ENCODE measurements at regions not wholly inside any gene's neighbourhood (a gene's known extent, or its start where the extent isn't known, plus 50 kb on each side); places are given as distances from the start of the nearest gene placed in this dataset.
A peak's percentile ranks its signal among the peaks of the same experiment; 100 is the strongest.
"Not testable (repeated sequence)": the region's sequence is repeated elsewhere in the genome, so short reads cannot be mapped to it uniquely, and the experiment has no call there.

DNA sequence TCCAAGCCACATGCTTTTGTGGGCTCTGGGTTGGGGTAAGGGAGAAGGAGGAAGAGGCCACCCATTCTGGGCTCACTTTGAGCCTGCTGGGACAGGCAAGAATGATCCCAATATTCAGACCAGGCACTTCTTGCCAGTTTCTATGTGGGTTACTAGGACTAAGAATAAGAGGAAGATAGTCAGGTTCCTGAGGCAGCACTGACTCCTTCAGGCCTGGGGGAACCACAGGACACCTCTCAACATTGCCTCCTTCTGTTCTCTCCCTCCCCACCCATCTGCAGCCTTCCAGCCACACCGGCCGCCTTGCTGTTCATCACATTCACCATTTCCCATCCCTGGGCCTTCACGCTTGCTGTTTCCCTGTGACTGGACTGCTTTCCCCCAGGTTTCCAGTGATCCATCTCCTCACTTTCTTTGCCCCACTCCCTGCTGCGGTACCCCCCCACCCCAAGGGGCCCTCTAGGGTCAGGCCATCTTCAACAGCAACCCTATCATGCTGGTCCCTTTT lies 69.2 kb upstream of the SIRPA start:
- DNase-seq (ENCODE audit: low spot score), result no peak

DNA sequence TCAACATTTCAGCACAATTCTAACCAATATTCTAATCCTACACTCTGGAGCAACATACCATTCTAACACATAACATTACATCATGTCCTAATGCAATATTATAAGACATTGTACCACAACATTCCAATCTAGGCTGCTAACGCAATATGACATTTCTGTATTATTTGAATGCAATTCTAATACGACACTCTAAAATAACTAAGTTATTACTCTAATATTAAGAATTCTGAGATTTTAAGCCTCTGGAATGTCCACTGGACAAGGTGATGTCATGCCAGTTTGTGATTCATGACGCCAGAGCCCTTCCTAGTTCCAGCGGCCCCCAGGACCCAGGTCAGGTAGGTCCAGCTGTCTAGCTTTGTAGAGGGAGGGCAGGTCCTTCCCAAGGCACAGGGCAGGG lies 69.7 kb upstream of the SIRPA start:
- no peak for DNase-seq (ENCODE audit: low spot score)

DNA sequence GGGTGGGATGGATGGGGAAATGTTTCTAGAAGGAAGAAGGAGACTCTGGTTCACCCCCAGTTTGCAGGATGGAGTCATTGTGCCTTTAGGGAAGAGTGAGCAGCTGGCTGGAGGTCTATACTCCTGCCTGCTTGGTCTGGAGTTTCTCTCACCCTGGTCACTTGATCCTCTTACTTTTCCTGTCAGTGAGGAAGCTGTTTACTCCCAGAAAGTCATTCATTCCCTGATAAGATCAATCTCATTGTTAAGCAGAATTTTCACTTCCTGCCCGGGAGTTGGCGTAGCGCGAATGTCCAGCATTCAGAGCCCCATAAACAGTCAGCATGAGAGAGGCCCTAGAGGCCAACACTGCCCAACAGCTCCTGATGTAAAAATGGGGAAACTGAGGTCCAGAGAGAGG lies 70.4 kb upstream of the SIRPA start:
- no peak for DNase-seq (ENCODE audit: low spot score)

DNA sequence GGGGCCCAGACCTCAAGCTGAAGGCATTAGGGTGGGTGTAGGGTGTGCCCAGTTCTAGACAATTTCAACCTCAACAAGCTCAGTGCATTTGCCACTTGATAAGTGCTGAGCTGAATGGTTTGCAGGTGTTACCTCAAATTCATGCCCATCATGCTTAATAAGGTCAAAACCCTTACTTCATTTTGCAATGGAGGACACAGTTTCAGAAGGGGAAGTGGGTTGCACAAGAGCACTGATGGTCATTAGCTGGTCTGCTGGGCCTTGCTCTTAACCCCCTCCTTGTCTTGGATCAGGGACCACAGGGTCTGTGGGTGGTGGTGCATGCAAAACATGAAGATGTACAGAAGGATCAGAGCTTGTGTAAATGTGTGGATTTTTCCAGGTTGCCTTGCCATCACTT lies 71.0 kb upstream of the SIRPA start:
- DNase-seq (ENCODE audit: low spot score), result no peak

DNA sequence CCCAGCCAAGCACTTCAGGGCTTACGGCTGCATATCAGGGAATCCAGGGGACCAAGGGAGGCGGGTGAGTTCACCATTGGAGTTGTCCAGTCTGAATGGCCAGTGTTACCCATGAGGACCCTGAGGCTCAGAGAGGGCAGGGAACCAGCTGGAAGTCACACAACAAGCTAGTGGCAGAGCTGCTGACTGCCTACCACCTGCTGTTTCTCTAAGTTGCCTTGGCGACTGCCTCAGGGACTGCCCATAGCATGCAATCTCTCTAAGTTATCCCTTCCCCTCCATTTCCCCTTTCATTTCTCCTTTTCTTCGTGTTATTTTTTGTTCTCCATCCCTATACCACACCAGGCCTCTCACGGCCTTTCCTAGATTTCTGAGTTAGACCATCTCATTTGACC lies 71.8 kb upstream of the SIRPA start:
- no peak for DNase-seq (ENCODE audit: low spot score)

DNA sequence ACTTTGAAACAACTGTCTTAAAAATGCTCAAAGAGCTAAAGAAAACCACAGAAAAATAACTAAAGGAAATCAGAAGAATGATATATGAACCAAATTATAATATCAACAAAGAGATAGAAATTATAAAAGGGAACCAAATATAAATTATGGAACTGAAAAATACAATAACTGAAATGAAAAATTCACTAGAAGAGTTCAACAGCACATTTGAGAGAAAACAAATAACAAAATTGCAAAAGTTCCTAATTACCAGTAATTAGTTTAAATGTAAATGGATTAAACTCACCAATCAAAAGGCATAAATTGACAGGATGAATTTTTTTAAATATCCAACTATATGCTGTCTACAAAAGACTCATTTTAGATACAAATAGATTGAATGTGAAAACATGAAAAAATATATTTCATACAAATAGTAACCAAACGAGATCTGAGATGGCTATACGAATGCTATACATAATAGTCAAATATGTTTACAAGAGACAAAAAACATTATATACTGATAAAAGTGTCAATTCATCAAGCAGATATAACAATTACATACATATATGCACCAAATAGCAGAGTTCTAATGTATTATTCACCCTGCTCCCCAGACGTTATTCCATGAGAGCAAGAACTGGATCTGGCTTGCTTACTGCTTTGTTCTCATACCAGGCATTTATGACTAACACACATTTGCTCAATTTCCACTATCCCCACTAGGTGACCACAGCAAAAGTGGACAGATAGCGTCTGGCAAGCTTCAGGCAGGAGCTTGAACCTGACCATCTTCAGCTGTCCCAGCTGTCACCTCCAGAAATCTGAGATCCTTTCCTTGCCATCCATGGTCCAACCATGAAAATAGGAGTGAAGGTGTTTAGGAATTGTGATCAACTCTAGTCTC lies 72.4 kb upstream of the SIRPA start:
- no peak for DNase-seq (ENCODE audit: low spot score)

DNA sequence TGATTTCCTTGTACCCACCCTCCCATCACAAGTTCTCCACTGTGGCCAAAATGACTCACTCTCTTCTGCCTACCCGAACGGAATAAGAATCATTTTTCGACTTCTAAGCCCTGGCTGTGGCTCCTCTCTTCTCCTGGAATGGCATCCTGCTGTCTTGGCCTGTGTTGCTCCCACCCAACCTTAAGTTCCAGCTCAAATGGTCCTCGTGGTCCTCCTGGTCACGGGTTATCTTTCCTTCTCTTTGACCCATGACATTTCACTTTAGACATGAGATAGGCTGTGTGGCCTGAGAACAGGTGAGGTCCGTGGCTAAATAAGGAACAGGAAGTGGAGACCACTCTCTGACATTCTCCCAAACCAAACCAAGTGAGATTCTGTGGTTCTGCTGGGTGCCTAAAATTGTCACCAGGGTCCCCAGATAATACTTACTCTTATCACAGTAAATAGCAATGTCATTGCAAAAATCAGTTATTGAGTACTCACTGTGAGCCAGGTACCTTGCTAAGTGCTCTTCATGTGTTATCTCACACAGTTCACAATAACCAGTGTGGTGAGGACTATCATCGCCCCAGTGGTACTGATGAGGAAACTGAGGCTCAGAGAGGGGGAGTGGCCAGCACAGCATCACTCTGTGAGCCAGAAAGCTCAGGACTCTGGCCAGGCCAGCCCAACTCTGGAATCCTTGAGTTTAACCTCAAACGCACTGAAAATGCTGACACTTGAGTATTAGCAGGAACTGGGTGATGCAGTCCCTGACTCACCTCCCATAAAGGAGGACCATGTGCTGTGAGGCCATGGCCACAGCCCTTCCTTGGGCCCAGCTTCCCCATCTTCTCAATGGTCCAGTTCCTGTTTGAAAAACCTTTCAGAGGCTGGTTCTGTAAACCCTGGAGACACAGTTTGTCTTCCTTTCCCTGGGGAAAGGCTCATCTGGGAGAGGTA lies 74.8 kb upstream of the SIRPA start:
- no peak for DNase-seq (ENCODE audit: low spot score)

DNA sequence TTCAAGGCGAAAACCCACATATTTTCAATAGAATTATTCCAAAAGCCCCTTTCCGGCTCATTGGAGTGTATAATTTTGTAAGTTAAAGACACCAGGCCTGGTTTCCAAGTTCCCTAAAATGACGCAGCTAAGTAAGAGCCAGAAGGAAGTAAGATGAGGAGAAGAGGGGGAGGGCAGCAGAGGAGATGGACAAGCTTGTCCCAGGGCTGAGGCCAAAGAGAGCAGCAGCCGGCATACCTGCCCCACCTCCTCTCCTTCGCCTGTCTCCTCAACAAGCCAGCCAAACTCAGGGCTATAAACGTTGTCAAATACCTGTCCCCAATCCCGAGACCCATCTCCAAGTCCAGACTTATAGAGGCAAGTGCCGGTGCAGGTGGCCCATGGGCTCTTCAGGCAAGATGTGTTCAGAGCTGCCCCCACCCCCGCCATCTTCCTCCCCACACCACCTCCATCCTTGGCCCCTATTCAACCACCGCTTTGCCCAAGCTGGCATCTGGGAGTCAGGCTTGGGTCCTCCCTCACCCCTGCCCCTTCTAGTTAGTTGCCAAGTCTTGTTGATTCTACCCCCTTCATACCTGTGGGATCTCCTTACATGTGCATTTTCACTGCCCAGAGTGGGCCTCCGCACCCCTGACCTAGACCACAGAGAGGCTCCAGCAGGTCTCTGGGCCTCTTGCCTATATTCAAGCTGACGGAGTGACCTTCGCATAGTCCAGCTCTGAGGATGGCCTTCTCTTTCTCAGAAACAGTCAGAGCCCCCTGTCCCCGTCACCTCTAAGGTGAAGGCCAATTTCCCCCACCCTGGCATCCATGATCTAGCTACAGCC lies 75.7 kb upstream of the SIRPA start:
- DNase-seq (ENCODE audit: low spot score), result no peak

DNA sequence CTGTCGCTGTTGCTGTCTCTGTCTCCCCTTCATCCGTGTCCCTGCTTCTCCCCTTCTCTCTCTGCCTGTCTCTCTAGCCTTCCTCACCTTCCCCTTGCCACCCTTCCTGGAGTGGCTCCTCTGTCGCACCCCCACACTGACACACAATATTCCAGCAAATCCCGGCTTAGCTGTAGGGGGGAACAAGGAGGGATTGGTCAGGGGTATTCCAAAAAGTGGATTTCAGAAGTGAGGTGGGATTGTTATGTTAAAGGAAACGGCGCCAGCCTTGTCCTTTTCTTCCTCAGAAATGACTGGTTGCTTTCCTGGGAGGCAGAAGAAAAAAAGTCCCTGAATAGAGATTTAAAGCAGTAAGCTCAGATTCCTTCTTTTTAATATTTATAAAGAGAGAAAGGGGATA lies 76.3 kb upstream of the SIRPA start:
- DNase-seq (ENCODE audit: low spot score), result no peak

DNA sequence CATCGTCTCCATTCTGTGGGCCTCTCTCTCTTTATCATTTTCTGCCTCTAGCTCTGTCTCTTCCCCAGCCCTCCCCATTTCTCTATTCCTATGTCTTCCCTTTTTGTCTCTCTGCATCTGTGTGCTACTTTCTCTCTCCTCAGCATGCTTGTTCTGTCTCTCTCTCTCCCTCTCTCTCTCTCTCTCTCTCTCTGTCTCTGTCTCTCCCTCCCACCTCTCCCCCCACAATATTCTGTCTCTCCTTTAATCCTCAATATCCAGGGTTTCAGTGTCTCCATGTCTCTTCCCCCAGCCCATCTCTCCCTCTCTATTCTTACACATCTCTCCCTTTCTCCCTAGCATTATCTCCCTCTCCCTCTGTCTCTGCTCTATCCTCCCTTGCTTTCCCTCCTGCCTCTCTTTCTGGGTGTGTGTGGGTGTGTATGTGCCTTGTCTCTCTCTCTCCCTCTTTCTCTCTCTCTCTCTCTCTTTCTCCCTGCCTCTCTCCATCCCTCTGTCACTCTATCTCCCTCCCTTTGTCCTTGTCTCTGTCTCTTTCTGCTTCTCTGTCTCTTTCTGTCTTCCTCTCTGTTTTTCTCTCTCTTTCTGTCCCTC lies 76.9 kb upstream of the SIRPA start:
- DNase-seq (ENCODE audit: low spot score), result no peak

DNA sequence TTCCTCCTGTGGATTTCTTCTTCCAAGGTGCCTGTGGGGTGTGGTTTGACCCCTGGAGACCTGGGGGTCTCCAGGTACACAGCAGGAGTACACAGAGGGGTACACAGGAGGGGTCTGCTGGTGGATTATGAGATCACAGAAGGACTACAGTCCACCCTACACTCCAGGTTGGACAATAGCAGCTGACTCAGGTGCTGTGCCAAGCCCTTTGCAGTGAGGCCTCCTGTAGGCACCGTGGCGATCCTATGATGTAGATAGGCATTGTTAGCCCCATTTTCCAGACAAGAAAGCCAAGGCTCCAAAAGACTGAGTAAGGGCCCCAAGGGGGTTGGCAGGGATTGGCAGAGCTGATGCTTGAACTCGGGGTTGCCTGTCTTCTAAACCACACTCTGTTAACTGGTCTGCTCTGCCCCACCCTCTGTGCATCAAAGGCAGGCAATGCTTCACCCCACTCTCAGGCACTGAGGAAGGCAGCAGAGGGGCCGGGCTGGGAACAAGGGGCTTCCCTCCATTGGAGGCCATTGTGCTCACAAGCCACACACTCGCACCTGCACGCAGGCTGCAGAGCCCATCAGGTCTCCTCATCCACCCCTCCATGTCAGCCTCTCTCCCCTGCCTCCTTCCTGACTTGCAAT lies 77.5 kb upstream of the SIRPA start:
- DNase-seq (ENCODE audit: low spot score), result no peak

DNA sequence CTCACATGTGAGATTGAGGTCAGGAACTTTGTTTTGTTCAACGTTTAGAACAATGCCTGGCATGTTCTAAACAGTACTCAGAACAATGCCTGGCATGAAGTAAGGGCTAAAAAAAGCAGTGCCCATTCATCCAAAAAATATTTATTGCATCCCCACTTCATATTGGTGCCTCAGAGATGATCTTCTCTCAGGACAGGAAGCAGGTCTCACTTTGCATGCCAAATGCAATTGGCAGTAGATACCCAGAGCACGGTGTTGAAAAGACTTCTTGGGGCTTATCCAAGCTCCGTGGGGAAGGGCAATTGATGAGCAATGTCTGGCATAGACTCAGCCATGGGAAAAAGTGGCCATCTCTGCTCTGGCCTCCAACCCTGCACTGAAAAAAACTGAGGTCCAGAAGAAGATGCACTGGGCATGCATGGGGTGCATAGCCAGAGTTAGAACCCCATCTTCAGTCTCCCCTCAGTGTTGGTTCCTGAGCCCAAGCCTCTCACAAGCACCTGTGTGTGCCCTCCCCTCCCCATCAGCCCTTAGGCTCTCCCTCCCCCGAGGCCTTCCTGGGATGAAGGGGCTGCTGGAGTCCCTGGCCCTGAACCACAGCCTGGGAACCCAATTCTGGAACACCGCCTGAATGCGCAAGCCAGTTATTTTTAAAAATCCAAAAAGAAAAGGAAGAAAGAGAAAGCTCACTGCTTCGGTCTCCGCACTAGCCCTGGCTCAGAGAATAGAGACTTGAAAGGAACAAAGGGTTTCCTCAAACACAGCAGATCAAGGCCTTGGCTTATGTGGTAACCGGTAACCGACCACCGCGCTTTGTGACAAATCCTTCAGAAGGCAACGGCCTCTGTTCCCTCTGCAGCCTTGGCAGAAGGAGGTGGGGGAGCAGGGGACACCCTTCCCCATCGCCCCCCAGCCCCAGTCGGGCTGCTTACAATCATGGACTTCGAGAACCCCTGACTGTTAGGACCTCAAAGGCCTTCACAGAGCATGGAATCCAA lies 78.5 kb upstream of the SIRPA start:
- no peak for DNase-seq (ENCODE audit: low spot score)

DNA sequence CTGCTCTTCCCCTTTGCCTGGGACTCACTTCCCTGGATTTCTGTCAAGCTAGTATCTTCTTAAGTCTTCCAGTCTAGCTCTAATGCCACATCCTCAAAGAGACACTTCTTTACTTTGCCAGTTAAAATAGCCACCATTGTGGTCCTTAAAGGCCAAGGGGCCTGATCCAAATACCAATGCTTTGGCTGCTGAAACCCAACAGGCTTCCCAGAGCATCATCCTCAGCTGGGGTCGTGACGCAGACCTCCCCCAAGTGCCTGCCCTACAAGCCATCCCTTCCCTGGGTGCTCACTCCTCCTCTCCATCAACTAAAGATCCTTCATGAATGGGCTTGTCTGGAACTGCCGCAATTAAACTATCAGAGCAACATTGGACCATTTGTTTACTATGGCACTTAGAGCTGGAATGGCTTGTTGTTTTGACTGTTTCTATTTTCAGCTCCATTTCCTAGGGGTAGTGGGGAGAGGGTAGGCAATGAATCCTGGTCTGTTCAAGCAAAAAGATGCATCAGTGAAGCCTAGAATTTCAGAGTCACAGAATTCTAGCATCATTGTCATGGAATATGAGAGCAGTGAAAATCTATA lies 79.6 kb upstream of the SIRPA start:
- no peak for DNase-seq (ENCODE audit: low spot score)

DNA sequence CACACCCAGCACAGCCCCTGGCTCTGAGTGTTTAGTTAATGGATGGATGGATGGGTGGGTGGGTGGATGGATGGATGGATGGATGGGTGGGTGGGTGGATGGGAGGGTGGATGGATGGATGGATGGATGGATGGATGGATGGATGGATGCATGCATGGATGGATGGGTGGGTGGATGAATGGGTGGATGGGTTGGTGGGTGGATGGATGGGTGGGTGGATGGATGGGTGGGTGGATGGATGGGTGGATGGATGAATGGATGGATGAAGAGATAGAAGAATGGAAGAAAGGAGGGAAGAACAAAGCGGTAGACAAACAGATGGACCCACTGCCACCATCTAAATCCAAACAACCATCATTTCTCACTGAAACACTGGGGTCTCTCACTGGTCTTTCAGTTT lies 80.3 kb upstream of the SIRPA start:
- DNase-seq (ENCODE audit: low spot score), result not testable (repeated sequence)

DNA sequence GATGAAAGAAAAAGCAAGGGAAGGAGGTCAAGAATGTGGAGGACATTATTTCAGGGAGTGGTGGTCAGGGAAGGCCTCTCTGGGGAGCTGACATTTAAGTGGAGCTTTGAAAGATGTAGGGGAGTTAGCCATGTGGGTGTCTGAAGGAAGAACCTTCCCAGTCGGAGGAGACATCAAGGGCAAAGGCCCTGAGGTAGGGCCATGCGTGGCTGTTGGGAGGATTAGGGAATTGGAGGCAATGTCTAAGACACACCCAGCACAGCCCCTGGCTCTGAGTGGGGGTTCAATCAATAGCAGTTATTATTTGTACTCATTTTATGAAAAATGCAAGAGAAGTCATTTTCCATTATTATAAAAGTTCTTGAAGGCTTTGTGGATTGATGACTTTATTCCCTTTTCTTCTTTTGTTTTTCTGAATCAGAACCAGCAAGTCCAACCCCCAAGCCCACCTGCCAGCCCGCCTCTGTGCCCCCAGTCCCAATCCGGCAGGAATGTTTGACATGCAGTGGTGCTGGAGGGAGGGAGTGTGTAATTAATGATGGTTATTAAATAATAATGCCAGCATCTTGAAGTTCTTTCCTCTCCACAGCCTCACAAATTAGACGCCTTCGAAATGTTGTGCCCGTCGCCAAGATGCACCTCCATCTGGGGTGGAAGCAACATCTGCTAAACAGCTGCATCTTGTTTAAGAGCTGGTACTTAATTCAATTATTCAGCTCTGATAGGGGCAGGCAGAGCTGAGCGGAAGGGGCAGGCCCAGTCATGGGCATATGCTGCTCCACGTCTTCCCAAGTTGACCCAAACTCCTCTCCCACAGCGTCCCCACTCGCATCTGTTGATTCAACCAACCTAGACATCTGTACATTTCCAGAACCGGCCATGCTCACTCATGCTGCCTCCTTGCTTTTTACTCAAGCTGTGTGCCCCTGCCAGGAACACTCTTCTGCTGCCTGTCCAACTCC lies 81.3 kb upstream of the SIRPA start:
- no peak for DNase-seq (ENCODE audit: low spot score)

DNA sequence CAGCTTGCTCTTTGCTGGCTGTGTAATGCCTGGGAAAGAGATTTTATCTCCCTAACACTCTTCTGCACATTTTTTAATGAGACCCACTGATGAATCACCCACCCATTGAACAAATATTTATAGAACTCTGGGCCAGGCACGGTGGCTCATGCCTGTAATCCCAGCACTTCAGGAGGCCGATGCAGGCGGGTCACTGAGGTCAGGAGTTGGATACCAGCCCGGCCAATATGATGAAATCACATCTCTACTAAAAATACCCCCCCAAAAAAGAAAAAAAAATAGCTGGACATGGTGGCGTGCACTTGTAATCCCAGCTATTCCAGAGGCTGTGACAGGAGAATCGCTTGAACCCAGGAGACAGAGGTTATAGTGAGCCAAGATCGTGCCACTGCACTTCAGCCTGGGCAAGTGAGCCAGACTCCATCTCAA lies 82.1 kb upstream of the SIRPA start:
- peak; percentile 69 for DNase-seq (ENCODE audit: low spot score)

DNA sequence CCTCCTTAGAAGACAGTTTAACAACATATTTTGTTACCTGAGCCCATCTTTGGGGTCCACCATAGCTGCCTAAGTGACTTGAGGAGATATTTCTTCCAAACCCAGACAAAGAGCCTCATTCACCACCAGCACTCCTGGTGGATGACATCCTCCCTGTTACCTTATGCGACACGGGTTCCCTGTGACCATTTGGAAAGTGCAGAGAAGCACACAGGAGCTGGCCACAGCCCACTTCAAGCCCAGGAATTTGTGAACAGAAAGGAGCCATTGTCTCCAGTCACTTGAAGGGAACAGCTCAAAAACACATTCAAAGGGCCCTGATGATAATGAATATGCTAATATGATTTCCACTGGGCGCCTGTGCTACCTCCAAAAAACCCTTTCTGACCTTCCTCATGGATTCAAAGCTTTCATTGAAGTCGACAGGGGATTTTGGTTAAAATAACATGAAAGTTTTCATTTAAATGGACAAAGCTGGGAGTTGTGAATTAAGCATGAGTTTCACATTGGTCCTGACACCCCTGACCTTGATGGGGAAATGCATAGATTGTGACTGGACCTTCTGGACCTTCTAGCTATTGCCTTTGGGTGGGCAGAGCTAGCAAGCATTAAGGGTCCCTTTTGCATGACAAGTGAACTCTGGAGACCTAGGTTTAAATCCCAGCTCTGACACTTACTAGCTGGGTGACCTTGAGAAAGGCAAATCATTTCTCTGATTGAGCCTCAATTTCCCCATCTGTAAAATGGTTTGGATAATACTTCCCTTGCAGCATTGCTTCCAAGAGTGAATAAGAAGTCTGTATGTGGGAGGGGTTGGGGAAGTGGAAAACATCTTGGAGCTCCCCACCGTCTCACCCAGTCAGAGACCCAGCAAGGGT lies 83.3 kb upstream of the SIRPA start:
- DNase-seq (ENCODE audit: low spot score), result no peak
